ENCODE measurements at regions not wholly inside any gene's neighbourhood (a gene's known extent, or its start where the extent isn't known, plus 50 kb on each side); places are given as distances from the start of the nearest gene placed in this dataset.
"Not testable (repeated sequence)": the region's sequence is repeated elsewhere in the genome, so short reads cannot be mapped to it uniquely, and the experiment has no call there.

DNA sequence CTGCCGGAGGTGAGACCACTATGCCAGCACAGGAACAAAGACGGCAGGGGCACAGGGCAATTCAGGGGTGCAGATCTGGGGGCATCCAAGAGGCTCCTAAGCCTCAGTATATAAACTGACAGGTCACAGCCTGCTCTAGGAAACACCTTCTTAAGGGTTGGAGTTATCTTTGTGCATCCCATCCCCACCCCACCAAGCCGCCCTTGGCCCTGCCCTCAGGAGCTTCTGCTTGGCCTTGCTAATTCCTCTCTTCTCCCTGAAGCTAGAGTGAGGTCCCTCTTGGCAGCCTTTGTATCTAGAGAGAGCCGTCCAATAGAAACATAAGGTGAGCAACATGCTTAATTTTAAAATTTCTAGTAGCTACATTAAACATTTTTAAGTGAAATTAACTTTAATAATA lies 51.3 kb upstream of the RABL2A start:
- TF ChIP-seq, protein P1, sequence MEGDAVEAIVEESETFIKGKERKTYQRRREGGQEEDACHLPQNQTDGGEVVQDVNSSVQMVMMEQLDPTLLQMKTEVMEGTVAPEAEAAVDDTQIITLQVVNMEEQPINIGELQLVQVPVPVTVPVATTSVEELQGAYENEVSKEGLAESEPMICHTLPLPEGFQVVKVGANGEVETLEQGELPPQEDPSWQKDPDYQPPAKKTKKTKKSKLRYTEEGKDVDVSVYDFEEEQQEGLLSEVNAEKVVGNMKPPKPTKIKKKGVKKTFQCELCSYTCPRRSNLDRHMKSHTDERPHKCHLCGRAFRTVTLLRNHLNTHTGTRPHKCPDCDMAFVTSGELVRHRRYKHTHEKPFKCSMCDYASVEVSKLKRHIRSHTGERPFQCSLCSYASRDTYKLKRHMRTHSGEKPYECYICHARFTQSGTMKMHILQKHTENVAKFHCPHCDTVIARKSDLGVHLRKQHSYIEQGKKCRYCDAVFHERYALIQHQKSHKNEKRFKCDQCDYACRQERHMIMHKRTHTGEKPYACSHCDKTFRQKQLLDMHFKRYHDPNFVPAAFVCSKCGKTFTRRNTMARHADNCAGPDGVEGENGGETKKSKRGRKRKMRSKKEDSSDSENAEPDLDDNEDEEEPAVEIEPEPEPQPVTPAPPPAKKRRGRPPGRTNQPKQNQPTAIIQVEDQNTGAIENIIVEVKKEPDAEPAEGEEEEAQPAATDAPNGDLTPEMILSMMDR (IDR thresholded peaks at IDR 0.05), result not testable (repeated sequence)
- TF ChIP-seq POLR2A (IDR thresholded peaks at IDR 0.05), result not testable (repeated sequence)
